Esophagus squamous epithelium (tissue), 5 donors: ENCODE measurements at regions not wholly inside any gene's neighbourhood (a gene's known extent, or its start where the extent isn't known, plus 50 kb on each side); places are given as distances from the start of the nearest gene placed in this dataset.
A peak's percentile ranks its signal among the peaks of the same experiment; 100 is the strongest.

Source experiments
- DNase-seq: peaks from one replicate; lab custom pipeline; 2025; lab: John Stamatoyannopoulos, UW
- H3K27ac ChIP-seq, 4 donors: fragments of 200-600 bp; sonication (generic); one replicate each; pipeline ENCODE4 v1.5.1; 2016 to 2019; ENCODE audit warnings: mild to moderate bottlenecking in 1 of 4
- H3K27me3 ChIP-seq, 4 donors: fragments of 200-600 bp; sonication (generic); 1 replicate in 3 of 4; 2 replicates in 1 of 4; pipeline versions ENCODE4 v1.5.1 to v1.6.0; 2017 to 2021; ENCODE audit warnings: antibody characterized with exemption in 1 of 4
- H3K36me3 ChIP-seq, 3 donors: fragments of 200-600 bp; sonication (generic); one replicate each; pipeline ENCODE4 v1.5.1; 2016 to 2019
- H3K4me1 ChIP-seq, 3 donors: fragments of 200-600 bp; sonication (generic); one replicate each; pipeline ENCODE4 v1.5.1; 2017 to 2019
- H3K4me3 ChIP-seq, 4 donors: fragments of 200-600 bp; sonication (generic); 1 replicate in 3 of 4; 2 replicates in 1 of 4; pipeline ENCODE4 v1.5.1; 2016 to 2019; ENCODE audit warnings: mild to moderate bottlenecking in 2 of 4, moderate library complexity in 1 of 4
- H3K9me3 ChIP-seq, 3 donors: fragments of 200-600 bp; sonication (generic); one replicate each; pipeline ENCODE4 v1.5.1; 2016 to 2019
- CTCF ChIP-seq, 6 experiments: fragments of 450-650 bp in 4 of 6; fragments of 200-600 bp in 2 of 6; sonication (generic) in 2 of 6; IDR thresholded peaks; one replicate each; pipeline ENCODE4 v1.5.1; 2016 to 2019; ENCODE audit warnings: antibody characterized with exemption in 6 of 6, mild to moderate bottlenecking in 4 of 6, moderate library complexity in 4 of 6
- POLR2A ChIP-seq, 4 donors: fragments of 450-650 bp; IDR thresholded peaks; one replicate each; pipeline ENCODE4 v1.6.1; 2017; ENCODE audit warnings: antibody characterized with exemption in 4 of 4, mild to moderate bottlenecking in 4 of 4, moderate library complexity in 3 of 4
- WGBS, 2 donors: methylation state at CpG; one replicate each; pipeline ENCODE4 v1.1.5; 2018; 5-methylcytosine and 5-hydroxymethylcytosine counted together
- intact Hi-C: fragments of 100-400 bp; cut with DNase I; formaldehyde crosslinking; loops from one replicate; pipeline ENCODE4 v1.15.0; 2022
- donor health status: DM: yes; HTN: yes; CAD: no.

GRCh38 chr7:13098161-13098560 lies 410.7 kb downstream of the ARL4A start:
- Histone ChIP-seq H3K4me1 (peaks cover 0 to 21% (median 0%) of the 10 kb centered on the region in 3 donors), H3K36me3 (no peaks in the 10 kb centered on the region), H3K27me3 (no peaks in the 10 kb centered on the region), H3K4me3 (no peak overlapping the region), H3K27ac (peak overlapping the region in 1 of 4 donors; percentile 60), H3K9me3 (no peaks in the 10 kb centered on the region)
- intact Hi-C loops, result no loop called here
- 85 to 86% methylated on average over 4 of the region's 4 CpGs for WGBS, 2 donors
- no peak for TF ChIP-seq POLR2A (IDR thresholded peaks at IDR 0.05)
- TF ChIP-seq CTCF (IDR thresholded peaks at IDR 0.05), result no peak
- DNase-seq, result no peak

- H3K27ac ChIP-seq, result peak overlapping the region in 3 of 4 donors; percentile 36 to 60 (median 51)
Measured at GRCh38 chr7:13099154-13099795, 411.8 kb downstream of the ARL4A start.

GRCh38 chr7:13104128-13104527 lies 416.7 kb downstream of the ARL4A start:
- no peak for DNase-seq
- H3K9me3 ChIP-seq, result no peaks in the 10 kb centered on the region
- no peak for TF ChIP-seq CTCF (IDR thresholded peaks at IDR 0.05)
- no peak for TF ChIP-seq POLR2A (IDR thresholded peaks at IDR 0.05)
- peaks cover 0 to 20% (median 0%) of the 10 kb centered on the region in 3 donors for H3K4me1 ChIP-seq
- intact Hi-C loops, result no loop called here
- peak overlapping the region in 1 of 4 donors; percentile 37 for H3K27ac ChIP-seq
- WGBS, 2 donors, result 55 to 69% methylated on average over 1 of the region's 1 CpG
- no peak overlapping the region for H3K4me3 ChIP-seq
- no peaks in the 10 kb centered on the region for H3K27me3 ChIP-seq
- H3K36me3 ChIP-seq, result no peaks in the 10 kb centered on the region

More at GRCh38 chr7:13099154-13099795, 411.8 kb downstream of the ARL4A start:
- TF ChIP-seq CTCF (IDR thresholded peaks at IDR 0.05), result no peak
- TF ChIP-seq POLR2A (IDR thresholded peaks at IDR 0.05), result no peak
- H3K9me3 ChIP-seq, result no peaks in the 10 kb centered on the region
- DNase-seq, result no peak
- H3K36me3 ChIP-seq, result no peaks in the 10 kb centered on the region
- 50 to 55% methylated on average over 5 of the region's 5 CpGs for WGBS, 2 donors
- intact Hi-C loops, result no loop called here
- no peaks in the 10 kb centered on the region for H3K27me3 ChIP-seq
- H3K4me1 ChIP-seq, result peaks cover 0 to 27% (median 0%) of the 10 kb centered on the region in 3 donors
- H3K4me3 ChIP-seq, result no peak overlapping the region

- H3K27ac ChIP-seq, result no peak overlapping the region
- peaks cover 0 to 16% (median 0%) of the 10 kb centered on the region in 3 donors for H3K4me1 ChIP-seq
- intact Hi-C loops, result no loop called here
- no peaks in the 10 kb centered on the region for H3K27me3 ChIP-seq
- DNase-seq, result no peak
- no peaks in the 10 kb centered on the region for H3K36me3 ChIP-seq
- no peak overlapping the region for H3K4me3 ChIP-seq
- TF ChIP-seq POLR2A (IDR thresholded peaks at IDR 0.05), result no peak
- no peak for TF ChIP-seq CTCF (IDR thresholded peaks at IDR 0.05)
- no peaks in the 10 kb centered on the region for H3K9me3 ChIP-seq
Measured at GRCh38 chr7:13105209-13105608, 417.8 kb downstream of the ARL4A start.

- TF ChIP-seq POLR2A (IDR thresholded peaks at IDR 0.05), result no peak
- TF ChIP-seq CTCF (IDR thresholded peaks at IDR 0.05), result no peak
- H3K4me1 ChIP-seq, result peaks cover 0 to 16% (median 0%) of the 10 kb centered on the region in 3 donors
- H3K27ac ChIP-seq, result no peak overlapping the region
- no peak for DNase-seq
- no peaks in the 10 kb centered on the region for H3K36me3 ChIP-seq
- no peaks in the 10 kb centered on the region for H3K27me3 ChIP-seq
- WGBS, 2 donors, result 81 to 93% methylated on average over 2 of the region's 2 CpGs
- intact Hi-C loops, result no loop called here
- no peak overlapping the region for H3K4me3 ChIP-seq
- H3K9me3 ChIP-seq, result no peaks in the 10 kb centered on the region
Measured at GRCh38 chr7:13106513-13106912, 419.1 kb downstream of the ARL4A start.
